HG02763 (cell line): ENCODE measurements at regions not wholly inside any gene's neighbourhood (a gene's known extent, or its start where the extent isn't known, plus 50 kb on each side); places are given as distances from the start of the nearest gene placed in this dataset.

ENCODE experiments used
- ATAC-seq: cut with Tn5 transposase; IDR thresholded peaks from one replicate; pipeline ENCODE4 v1.9.1; 2021; ENCODE audit warnings: mild to moderate bottlenecking, moderate library complexity; ENCODE audit not compliant: unreplicated experiment

- ATAC-seq = no peak
Measured at GRCh38 chr10:107616463-107617410, 452.2 kb upstream of the SORCS1 start.

GRCh38 chr10:107616031-107616430 lies 451.5 kb upstream of the SORCS1 start:
- no peak for ATAC-seq

GRCh38 chr10:107614939-107615685 lies 450.6 kb upstream of the SORCS1 start:
- ATAC-seq = no peak

- no peak for ATAC-seq
Measured at GRCh38 chr10:107611115-107611514, 446.6 kb upstream of the SORCS1 start.

GRCh38 chr10:107589081-107589480 lies 424.6 kb upstream of the SORCS1 start:
- ATAC-seq = no peak

- no peak for ATAC-seq
Measured at GRCh38 chr10:107585630-107586029, 421.1 kb upstream of the SORCS1 start.

- ATAC-seq = no peak
Measured at GRCh38 chr10:107583974-107584373, 419.5 kb upstream of the SORCS1 start.

- ATAC-seq = no peak
Measured at GRCh38 chr10:107579970-107580369, 415.5 kb upstream of the SORCS1 start.

GRCh38 chr10:107577221-107577620 lies 412.7 kb upstream of the SORCS1 start:
- ATAC-seq = no peak

GRCh38 chr10:107576746-107577145 lies 412.2 kb upstream of the SORCS1 start:
- no peak for ATAC-seq

- ATAC-seq = no peak
Measured at GRCh38 chr10:107565014-107565413, 400.5 kb upstream of the SORCS1 start.

- no peak for ATAC-seq
Measured at GRCh38 chr10:107561136-107561650, 396.7 kb upstream of the SORCS1 start.

GRCh38 chr10:107557916-107558315 lies 393.4 kb upstream of the SORCS1 start:
- no peak for ATAC-seq

- no peak for ATAC-seq
Measured at GRCh38 chr10:107554333-107554732, 389.8 kb upstream of the SORCS1 start.

- no peak for ATAC-seq
Measured at GRCh38 chr10:107553470-107553869, 389.0 kb upstream of the SORCS1 start.

GRCh38 chr10:107552963-107553362 lies 388.5 kb upstream of the SORCS1 start:
- no peak for ATAC-seq

GRCh38 chr10:107548301-107548700 lies 383.8 kb upstream of the SORCS1 start:
- no peak for ATAC-seq

- ATAC-seq = no peak
Measured at GRCh38 chr10:107546986-107547385, 382.5 kb upstream of the SORCS1 start.

GRCh38 chr10:107546284-107546683 lies 381.8 kb upstream of the SORCS1 start:
- ATAC-seq = no peak

- no peak for ATAC-seq
Measured at GRCh38 chr10:107545717-107546116, 381.2 kb upstream of the SORCS1 start.

GRCh38 chr10:107544706-107545520 lies 380.4 kb upstream of the SORCS1 start:
- no peak for ATAC-seq
